BLaER1 (cell line): ENCODE measurements at regions not wholly inside any gene's neighbourhood (a gene's known extent, or its start where the extent isn't known, plus 50 kb on each side); places are given as distances from the start of the nearest gene placed in this dataset.
"Not testable (repeated sequence)": the region's sequence is repeated elsewhere in the genome, so short reads cannot be mapped to it uniquely, and the experiment has no call there.

Source experiments
- H3K27ac ChIP-seq: shearing (Covaris generic); formaldehyde crosslinking; 2 replicates; pipeline ENCODE4 v1.8.1; 2022
- H3K27me3 ChIP-seq: shearing (Covaris generic); formaldehyde crosslinking; 2 replicates; pipeline ENCODE4 v1.8.1; 2022
- H3K36me3 ChIP-seq: shearing (Covaris generic); formaldehyde crosslinking; 2 replicates; pipeline ENCODE4 v1.8.1; 2022
- H3K4me1 ChIP-seq: shearing (Covaris generic); formaldehyde crosslinking; 2 replicates; pipeline ENCODE4 v1.8.1; 2022
- H3K4me2 ChIP-seq: shearing (Covaris generic); formaldehyde crosslinking; 2 replicates; pipeline ENCODE4 v1.8.1; 2022
- H3K4me3 ChIP-seq: shearing (Covaris generic); formaldehyde crosslinking; 2 replicates; pipeline ENCODE4 v1.8.1; 2022
- H3K9ac ChIP-seq: shearing (Covaris generic); formaldehyde crosslinking; 2 replicates; pipeline ENCODE4 v1.8.1; 2022
- H3K9me3 ChIP-seq: shearing (Covaris generic); formaldehyde crosslinking; 2 replicates; pipeline ENCODE4 v1.8.1; 2022
- H4K20me1 ChIP-seq: shearing (Covaris generic); formaldehyde crosslinking; 2 replicates; pipeline ENCODE4 v1.8.1; 2022
- Cebpa-rat ChIP-seq: shearing (Covaris generic); IDR thresholded peaks from 2 replicates; pipeline ENCODE4 v1.8.1; 2022

DNA sequence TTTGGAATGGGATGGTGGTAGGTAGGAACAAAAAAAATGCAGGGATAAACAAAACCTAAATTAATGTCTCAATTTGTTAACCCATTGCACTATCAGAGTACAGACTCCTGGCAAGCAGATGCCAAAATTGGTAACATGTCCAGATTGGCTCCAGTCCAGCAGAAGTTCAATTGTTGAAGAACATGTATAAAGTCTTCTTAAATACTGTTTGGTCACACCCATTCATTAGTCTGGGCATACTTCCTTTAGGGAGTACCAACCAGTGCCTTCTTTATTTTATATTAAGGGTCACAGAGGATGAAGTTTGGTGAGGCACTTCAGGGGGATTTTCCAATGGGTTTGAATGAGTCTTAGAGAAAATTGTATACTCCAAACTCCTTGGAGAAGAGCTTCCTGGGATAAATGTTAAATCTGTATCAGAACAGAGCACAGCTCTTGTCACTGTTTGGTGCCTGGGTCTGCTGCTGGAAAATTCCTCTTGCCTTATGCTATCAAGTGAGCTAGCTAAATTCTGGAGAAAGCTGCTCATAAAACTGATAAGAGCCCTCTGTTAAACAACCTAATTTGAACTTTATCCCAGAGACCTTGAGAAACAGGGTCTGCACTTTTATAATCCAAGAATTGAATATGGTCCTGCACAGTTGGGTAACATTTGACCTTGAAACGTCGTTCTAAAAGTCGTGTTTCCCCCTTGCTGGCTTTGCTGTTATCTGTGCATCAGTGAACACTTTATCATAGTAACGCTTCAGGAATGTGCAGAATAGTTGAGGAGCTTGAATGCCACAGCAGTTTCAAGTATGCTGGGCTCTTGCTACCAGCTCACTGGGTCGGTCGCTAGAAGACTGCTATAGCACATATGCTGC lies 334.1 kb upstream of the CITED2 start:
- TF ChIP-seq Cebpa-rat = no peak
- H3K27me3 ChIP-seq = no peaks in the 10 kb centered on the region
- H3K36me3 ChIP-seq = no peaks in the 10 kb centered on the region
- no peak overlapping the region for H3K4me2 ChIP-seq
- no peak overlapping the region for H3K27ac ChIP-seq
- no peaks in the 10 kb centered on the region for H4K20me1 ChIP-seq
- H3K9ac ChIP-seq = no peak overlapping the region
- H3K4me1 ChIP-seq = no peaks in the 10 kb centered on the region
- peaks cover 15% of the 10 kb centered on the region; the same call in 1 of the 2 replicates for H3K9me3 ChIP-seq
- no peak overlapping the region for H3K4me3 ChIP-seq

DNA sequence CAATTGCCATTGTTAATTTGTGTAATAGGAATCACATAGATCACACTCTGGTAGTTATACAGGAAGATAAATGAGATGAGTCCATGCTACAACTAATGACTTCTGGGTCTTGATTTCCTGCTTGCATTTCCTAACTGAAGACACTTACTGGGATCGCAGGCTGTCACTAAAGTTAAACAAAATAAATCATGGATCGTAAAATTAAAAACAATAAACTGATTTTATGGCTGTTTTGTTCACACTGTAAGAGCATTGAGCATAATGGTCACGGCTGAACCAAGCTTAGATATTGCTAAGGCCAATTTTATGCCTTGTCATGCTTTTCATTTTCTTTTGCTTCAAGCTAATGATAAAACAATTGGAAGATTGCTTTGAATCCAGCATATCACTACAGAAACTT lies 332.5 kb upstream of the CITED2 start:
- TF ChIP-seq Cebpa-rat = no peak
- peaks cover 15% of the 10 kb centered on the region; the same call in 1 of the 2 replicates for H3K9me3 ChIP-seq
- no peak overlapping the region for H3K27ac ChIP-seq
- H3K4me3 ChIP-seq = no peak overlapping the region
- H4K20me1 ChIP-seq = no peaks in the 10 kb centered on the region
- H3K9ac ChIP-seq = no peak overlapping the region
- no peaks in the 10 kb centered on the region for H3K36me3 ChIP-seq
- H3K4me1 ChIP-seq = no peaks in the 10 kb centered on the region
- H3K4me2 ChIP-seq = no peak overlapping the region
- H3K27me3 ChIP-seq = no peaks in the 10 kb centered on the region

DNA sequence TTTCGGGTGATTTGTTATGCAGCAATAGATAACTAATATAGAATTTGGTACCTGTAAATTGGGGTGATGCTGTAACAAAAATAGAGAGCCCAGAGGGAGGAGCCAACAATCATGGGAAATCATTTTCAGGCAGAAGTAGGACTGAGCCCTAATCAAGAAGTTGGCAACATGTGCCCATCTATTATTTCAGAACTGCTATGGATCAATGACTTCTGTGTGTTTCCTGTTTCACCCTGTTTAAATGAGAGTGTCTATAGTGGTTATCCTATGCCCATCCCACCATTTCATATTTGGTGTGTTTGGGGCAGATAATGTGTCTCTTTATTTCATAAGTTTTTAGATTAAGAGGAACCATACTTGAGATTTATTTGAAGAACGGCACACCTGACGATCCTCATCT lies 330.8 kb upstream of the CITED2 start:
- Histone ChIP-seq H3K27me3 (no peaks in the 10 kb centered on the region), H3K9ac (no peak overlapping the region), H3K9me3 (peaks cover 15% of the 10 kb centered on the region; the same call in 1 of the 2 replicates), H3K4me2 (no peak overlapping the region), H4K20me1 (no peaks in the 10 kb centered on the region), H3K36me3 (no peaks in the 10 kb centered on the region), H3K4me1 (no peaks in the 10 kb centered on the region), H3K27ac (no peak overlapping the region), H3K4me3 (no peak overlapping the region)
- TF ChIP-seq Cebpa-rat = no peak

DNA sequence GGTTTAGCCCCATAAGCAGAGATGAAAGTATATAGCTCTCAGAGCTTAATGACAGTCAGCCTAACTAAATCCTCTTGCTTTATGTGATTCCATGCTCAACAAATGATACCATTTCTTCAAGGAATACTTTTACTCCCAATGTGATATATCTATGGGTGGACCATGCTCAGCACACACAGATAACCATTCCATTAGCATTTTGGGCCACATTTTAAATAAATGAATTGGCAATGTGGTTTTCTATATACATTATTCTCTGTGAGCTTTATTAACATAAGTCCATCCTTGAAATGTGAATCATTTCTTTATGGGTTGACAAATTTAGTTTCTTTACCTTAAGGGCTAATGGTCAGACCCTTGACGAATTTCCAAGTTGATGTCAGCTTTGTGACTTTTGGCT lies 329.3 kb upstream of the CITED2 start:
- Histone ChIP-seq H3K9ac (no peak overlapping the region), H3K9me3 (peaks cover 15% of the 10 kb centered on the region; the same call in 1 of the 2 replicates), H3K27me3 (no peaks in the 10 kb centered on the region), H3K4me1 (no peaks in the 10 kb centered on the region), H3K4me3 (no peak overlapping the region), H3K4me2 (no peak overlapping the region), H3K27ac (no peak overlapping the region), H3K36me3 (no peaks in the 10 kb centered on the region), H4K20me1 (no peaks in the 10 kb centered on the region)
- TF ChIP-seq Cebpa-rat = no peak

DNA sequence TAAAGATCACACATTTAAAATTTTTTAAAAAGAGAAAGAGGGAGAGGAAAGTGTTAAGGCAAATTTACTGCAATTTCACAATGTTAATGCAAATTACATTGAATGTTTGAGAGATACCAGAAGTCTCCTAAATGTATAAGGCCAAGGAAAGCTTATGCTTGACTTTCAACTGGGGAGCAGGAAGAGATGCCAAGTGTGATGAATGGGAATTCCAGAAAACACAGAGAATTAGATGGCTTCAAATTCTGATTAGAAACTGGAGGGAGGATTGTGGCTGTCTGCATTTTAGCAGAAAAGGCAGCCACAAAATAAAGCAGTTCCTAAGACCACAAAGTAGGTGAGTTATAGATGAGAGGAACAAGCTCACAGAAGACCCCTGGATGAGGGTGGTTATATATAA lies 328.3 kb upstream of the CITED2 start:
- Histone ChIP-seq H3K4me1 (no peaks in the 10 kb centered on the region), H3K36me3 (no peaks in the 10 kb centered on the region), H4K20me1 (no peaks in the 10 kb centered on the region), H3K9ac (no peak overlapping the region), H3K4me2 (no peak overlapping the region), H3K27me3 (no peaks in the 10 kb centered on the region), H3K27ac (no peak overlapping the region), H3K4me3 (no peak overlapping the region), H3K9me3 (peaks cover 22% of the 10 kb centered on the region)
- TF ChIP-seq Cebpa-rat = no peak

DNA sequence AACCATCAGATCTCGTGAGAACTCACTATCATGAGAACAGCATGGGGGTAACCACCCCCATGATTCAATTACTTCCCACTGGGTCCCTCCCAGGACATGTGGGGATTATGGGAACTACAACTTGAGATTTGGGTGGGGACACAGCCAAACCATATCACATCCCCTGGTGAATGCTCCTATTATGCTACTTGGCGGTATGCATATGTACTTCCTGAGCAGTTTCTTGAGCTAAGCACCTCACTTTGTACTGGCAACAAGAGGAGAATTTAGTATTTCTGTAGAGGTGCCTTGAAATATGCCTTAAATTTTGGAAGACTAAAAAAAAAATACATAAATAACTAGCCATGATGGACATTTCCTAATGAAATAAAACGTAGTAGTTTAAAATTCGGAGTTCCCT lies 327.2 kb upstream of the CITED2 start:
- Histone ChIP-seq H3K9ac (no peak overlapping the region), H3K4me2 (no peak overlapping the region), H3K4me1 (no peaks in the 10 kb centered on the region), H4K20me1 (no peaks in the 10 kb centered on the region), H3K9me3 (peaks cover 23% of the 10 kb centered on the region), H3K4me3 (no peak overlapping the region), H3K27ac (no peak overlapping the region), H3K27me3 (no peaks in the 10 kb centered on the region), H3K36me3 (no peaks in the 10 kb centered on the region)
- no peak for TF ChIP-seq Cebpa-rat

DNA sequence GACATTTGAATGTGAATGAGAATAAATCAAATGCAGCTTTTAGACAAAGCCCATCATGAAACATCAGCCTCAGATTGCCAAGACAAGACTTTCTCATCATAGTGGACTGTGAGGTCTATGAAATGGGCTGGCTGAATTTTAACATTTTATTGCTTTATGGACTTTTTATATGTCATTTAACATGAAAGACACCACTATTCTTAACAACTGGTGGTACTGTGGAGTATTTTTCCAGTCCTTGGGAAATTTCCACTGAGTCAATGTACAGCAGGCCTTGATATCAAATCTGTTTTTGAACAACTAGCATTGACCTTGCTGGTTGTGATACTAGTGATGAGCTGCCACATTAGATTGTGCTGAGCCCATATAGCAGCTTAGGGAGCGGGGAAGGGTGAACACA lies 326.6 kb upstream of the CITED2 start:
- Histone ChIP-seq H3K9me3 (peaks cover 23% of the 10 kb centered on the region), H3K4me3 (no peak overlapping the region), H3K4me1 (no peaks in the 10 kb centered on the region), H3K27ac (no peak overlapping the region), H3K27me3 (no peaks in the 10 kb centered on the region), H4K20me1 (no peaks in the 10 kb centered on the region), H3K9ac (no peak overlapping the region), H3K36me3 (no peaks in the 10 kb centered on the region), H3K4me2 (no peak overlapping the region)
- TF ChIP-seq Cebpa-rat = no peak

DNA sequence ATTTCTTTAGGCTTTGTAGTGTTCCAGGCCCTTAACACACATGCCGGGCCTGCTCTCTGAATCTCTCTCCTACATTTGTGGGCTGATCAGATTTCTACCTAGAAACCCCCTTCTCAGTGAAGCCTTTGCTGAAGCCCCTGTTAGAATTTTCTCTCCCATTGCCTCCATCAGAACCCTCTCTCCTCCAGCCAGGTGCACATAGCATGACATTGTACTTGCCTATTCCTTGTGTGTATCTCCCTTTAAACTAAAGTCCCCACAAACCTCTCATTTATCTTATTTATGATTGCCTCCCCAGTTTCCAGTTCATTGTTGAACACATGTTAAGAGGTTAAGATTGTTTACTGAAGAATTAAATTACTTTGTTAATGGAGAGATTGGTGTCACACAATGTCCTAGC lies 325.5 kb upstream of the CITED2 start:
- no peak for TF ChIP-seq Cebpa-rat
- no peak overlapping the region for H3K27ac ChIP-seq

DNA sequence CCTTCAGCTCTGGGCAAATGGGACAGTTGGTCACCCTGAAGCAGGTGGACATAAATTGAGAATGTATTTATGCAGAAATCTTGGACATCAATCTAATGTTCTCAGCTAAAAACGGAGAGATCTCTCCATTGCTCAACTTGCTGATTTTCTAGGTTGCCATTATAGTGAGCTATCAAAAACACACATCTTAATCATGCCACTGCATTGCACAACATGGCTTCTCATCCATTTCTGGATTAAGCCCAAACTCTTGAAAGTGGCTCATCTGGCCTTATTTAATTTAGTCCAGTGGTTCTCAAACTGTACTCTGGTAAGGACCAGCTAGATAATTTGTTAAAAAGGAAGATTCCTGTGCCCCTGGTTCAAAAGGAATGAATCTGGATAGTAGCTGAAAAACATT lies 324.9 kb upstream of the CITED2 start:
- H4K20me1 ChIP-seq = no peaks in the 10 kb centered on the region
- no peak overlapping the region for H3K27ac ChIP-seq
- H3K4me1 ChIP-seq = no peaks in the 10 kb centered on the region
- no peak overlapping the region for H3K4me2 ChIP-seq
- H3K27me3 ChIP-seq = no peaks in the 10 kb centered on the region
- TF ChIP-seq Cebpa-rat = no peak
- H3K36me3 ChIP-seq = no peaks in the 10 kb centered on the region
- peaks cover 8% of the 10 kb centered on the region for H3K9me3 ChIP-seq
- no peak overlapping the region for H3K4me3 ChIP-seq
- H3K9ac ChIP-seq = no peak overlapping the region

More for the DNA sequence above, 325.5 kb upstream of the CITED2 start:
- H3K9me3 ChIP-seq = peaks cover 14% of the 10 kb centered on the region
- H3K4me2 ChIP-seq = no peak overlapping the region
- no peaks in the 10 kb centered on the region for H3K36me3 ChIP-seq
- no peak overlapping the region for H3K9ac ChIP-seq
- no peak overlapping the region for H3K4me3 ChIP-seq
- H3K27me3 ChIP-seq = no peaks in the 10 kb centered on the region
- no peaks in the 10 kb centered on the region for H3K4me1 ChIP-seq
- H4K20me1 ChIP-seq = no peaks in the 10 kb centered on the region

DNA sequence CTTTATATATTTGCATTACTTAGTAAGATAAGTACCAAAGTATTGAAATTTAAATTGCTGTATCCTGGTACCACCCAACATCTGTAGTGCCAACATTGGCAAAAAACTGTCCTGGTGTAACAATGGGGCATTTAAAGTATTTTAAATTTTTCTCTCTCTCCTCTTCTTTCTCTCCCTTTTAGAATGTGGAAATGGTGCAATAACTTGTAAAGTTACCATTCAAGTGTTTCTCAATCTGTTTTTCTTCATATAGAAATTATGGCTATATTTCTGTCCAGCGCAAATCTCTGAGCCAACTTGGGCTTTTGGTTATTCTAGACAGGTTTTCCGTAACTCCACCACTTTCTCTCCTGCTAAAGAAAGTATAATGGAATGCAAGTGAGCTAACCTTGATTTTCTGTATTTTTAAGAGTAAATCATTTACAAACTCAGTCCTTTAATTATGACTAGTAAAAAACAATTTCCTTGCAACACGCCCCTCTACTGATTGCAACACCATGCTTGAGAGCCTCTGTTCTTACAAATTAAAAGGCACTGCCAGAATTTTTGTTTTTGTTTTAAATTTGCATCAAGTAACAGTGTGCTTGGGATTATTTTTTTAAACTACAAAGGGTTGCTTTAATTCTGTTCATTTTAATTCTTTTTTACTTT lies 324.2 kb upstream of the CITED2 start:
- Histone ChIP-seq H3K9ac (no peak overlapping the region), H3K4me1 (no peaks in the 10 kb centered on the region), H3K27me3 (no peaks in the 10 kb centered on the region), H3K9me3 (peaks cover 8% of the 10 kb centered on the region), H3K4me2 (no peak overlapping the region), H3K27ac (no peak overlapping the region), H3K36me3 (no peaks in the 10 kb centered on the region), H3K4me3 (no peak overlapping the region), H4K20me1 (no peaks in the 10 kb centered on the region)
- no peak for TF ChIP-seq Cebpa-rat

DNA sequence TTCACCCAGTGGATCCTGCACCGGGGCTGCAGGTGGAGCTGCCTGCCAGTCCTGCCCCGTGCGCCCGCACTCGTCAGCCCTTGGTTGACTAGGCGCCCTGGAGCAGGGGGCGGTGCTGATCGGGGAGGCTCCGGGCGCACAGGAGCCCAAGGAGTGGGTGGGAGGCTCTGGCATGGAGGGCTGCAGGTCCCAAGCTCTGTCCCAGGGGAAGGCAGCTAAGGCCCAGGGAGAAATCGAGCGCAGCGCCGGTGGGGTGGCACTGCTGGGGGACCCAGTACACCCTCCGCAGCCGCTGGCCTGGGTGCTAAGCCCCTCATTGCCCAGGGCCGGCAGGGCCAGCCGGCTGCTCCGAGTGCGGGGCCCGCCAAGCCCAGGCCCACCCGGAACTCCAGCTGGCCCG lies 323.4 kb upstream of the CITED2 start:
- not testable (repeated sequence) for H3K27ac ChIP-seq, H4K20me1 ChIP-seq, H3K9me3 ChIP-seq, H3K4me3 ChIP-seq, H3K27me3 ChIP-seq, H3K36me3 ChIP-seq, H3K9ac ChIP-seq, H3K4me2 ChIP-seq, H3K4me1 ChIP-seq

DNA sequence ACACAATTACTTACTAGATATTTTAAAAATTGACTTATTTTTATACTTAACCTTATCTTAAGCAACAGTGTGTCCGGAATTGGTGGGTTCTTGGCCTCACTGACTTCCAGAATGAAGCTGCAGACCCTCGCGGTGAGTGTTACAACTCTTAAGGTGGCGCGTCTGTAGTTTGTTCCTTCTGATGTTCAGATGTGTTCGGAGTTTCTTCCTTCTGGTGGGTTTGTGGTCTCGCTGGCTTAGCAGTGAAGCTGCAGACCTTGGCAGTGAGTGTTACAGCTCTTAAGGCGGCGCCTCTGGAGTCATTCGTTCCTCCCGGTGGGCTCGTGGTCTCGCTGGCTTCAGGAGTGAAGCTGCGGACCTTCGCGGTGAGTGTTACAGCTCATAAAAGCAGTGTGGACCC lies 322.5 kb upstream of the CITED2 start:
- H3K36me3 ChIP-seq, H3K4me2 ChIP-seq, H3K9me3 ChIP-seq, H3K27me3 ChIP-seq, H3K4me1 ChIP-seq, H4K20me1 ChIP-seq, H3K27ac ChIP-seq, H3K4me3 ChIP-seq, H3K9ac ChIP-seq: not testable (repeated sequence)
